ENCODE measurements at regions not wholly inside any gene's neighbourhood (a gene's known extent, or its start where the extent isn't known, plus 50 kb on each side); places are given as distances from the start of the nearest gene placed in this dataset.

DNA sequence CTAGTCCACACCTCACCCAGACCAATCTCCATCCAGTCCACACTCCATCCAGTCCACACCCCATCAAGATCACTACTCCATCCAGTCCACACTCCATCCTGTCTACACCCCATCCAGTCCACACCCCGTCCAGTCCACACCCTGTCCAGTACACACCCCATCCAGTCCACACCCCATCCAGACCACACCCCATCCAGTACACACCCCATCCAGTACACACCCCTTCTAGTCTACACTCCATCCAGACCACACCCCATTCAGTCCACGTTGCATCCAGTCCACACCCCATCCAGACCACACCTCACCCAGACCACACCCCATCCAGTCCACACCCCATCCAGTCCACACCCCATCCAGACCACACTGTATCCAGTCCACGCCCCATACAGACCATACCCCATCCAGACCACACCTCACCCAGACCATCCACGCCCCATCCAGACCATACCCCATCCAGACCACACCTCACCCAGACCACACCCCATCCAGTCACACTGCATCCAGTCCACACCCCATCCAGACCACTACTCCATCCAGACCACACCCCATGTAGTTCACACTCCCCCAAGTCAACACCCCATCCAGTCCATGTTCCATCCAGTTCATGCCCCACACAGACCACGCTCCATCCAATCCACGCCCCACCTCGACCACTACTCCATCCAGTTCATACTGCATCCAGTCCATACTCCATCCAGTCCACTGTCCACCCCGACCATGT, 116.6 kb upstream of the RTL1 start:
- no peak overlapping the region for H3K4me3 ChIP-seq (ENCODE audit: low read depth, low read length)
- TF ChIP-seq, protein P1, sequence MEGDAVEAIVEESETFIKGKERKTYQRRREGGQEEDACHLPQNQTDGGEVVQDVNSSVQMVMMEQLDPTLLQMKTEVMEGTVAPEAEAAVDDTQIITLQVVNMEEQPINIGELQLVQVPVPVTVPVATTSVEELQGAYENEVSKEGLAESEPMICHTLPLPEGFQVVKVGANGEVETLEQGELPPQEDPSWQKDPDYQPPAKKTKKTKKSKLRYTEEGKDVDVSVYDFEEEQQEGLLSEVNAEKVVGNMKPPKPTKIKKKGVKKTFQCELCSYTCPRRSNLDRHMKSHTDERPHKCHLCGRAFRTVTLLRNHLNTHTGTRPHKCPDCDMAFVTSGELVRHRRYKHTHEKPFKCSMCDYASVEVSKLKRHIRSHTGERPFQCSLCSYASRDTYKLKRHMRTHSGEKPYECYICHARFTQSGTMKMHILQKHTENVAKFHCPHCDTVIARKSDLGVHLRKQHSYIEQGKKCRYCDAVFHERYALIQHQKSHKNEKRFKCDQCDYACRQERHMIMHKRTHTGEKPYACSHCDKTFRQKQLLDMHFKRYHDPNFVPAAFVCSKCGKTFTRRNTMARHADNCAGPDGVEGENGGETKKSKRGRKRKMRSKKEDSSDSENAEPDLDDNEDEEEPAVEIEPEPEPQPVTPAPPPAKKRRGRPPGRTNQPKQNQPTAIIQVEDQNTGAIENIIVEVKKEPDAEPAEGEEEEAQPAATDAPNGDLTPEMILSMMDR (IDR thresholded peaks at IDR 0.05; ENCODE audit: insufficient read depth, low read depth, low read length), result no peak
- no peak for DNase-seq (ENCODE audit: low read depth)

DNA sequence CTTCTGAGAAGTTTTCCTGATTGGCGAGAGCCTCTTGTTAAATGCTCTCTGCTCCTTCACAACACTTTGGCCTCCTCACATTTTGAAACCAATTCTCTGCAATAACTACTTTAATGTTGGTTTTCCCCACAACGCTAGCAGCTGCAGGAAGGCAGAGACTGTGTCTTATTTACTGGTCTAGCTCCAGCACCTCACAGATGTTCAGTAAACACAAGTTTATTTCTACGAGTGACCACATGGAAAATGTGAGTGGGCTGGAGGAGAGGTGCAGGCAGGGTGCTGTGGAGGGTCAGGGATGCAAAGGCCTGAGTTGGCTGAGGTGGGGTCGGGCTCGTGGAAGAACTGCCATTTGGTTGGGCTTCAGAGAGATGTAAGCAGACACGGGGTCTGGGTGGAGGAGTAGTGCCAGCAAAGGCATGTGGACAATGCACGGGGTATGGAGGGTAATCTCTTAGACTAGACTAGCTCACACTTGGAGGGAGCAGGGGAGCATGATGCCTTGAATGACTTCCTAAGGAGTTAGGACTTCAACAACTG, 117.4 kb upstream of the RTL1 start:
- no peak for DNase-seq (ENCODE audit: low read depth)
- TF ChIP-seq, protein P1 (IDR thresholded peaks at IDR 0.05; ENCODE audit: insufficient read depth, low read depth, low read length), result no peak

DNA sequence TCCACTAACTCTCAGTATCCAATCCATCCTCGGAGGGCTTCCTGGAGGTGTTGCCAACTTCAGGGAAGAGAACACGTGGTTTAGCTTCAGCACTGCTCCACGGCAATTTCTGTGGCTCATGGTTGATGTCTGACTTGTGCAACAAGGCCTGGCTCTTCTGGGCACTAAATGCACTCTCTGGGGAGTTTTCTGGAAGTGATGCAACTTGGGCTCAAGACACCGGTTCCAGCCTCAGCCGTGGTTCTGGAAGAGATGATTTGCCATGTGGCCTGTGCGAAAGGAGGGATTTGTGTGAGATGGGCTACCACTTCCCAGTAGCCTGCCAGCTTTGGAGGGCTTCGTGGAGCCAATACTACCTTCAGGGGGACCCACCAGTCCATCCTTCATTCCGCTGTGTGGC, 118.6 kb upstream of the RTL1 start:
- no peak overlapping the region for H3K4me3 ChIP-seq (ENCODE audit: low read depth, low read length)
- DNase-seq (ENCODE audit: low read depth), result peak; percentile 20
- TF ChIP-seq, protein P1 (IDR thresholded peaks at IDR 0.05; ENCODE audit: insufficient read depth, low read depth, low read length), result no peak

More for the DNA sequence above, 117.4 kb upstream of the RTL1 start:
- no peak overlapping the region for H3K4me3 ChIP-seq (ENCODE audit: low read depth, low read length)

DNA sequence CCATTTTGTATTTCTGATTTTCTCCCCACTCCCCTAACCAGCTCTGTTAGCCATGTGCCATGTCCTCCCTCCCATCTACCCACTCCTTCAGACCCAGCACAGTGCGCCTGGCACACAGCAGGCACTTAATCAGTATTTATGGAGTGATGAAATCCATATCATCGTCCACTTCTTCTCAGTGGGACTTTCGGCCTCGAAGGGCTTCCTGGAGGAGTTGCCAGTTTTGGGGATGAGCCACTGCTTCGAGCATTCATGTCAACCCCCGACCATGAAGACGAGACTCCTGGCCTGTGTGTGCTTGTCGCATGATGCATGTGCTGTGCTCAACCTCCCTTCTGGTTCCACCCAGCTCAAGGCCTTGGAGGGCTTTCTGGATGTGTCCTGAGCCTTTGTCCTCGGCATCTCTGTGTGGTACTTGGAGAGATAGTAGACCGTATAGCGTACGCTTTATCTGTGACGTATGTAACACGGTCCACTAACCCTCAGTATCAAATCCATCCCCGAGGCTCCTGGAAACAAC, 119.5 kb upstream of the RTL1 start:
- H3K4me3 ChIP-seq (ENCODE audit: low read depth, low read length), result no peak overlapping the region
- DNase-seq (ENCODE audit: low read depth), result no peak
- TF ChIP-seq, protein P1 (IDR thresholded peaks at IDR 0.05; ENCODE audit: insufficient read depth, low read depth, low read length), result no peak

DNA sequence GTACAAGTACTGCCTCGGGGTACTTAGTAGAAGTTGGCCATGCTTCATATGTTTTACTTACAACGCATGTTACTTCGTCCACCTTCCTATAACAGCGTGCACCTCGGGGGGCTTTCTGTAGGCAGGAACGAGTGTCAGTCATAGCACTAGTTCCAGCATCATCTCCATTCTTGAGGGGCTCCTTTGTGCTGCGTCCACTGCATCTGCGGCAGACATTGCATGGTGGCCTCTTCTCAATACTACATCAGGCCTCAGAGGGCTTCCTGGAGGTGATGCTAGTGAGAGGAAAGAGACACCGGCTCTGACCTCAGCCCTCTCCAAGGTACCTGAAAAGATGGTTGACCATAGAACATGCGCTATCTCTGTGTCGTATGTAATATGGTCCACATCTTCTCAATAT, 121.2 kb upstream of the RTL1 start:
- no peak for DNase-seq (ENCODE audit: low read depth)
- TF ChIP-seq, protein P1 (IDR thresholded peaks at IDR 0.05; ENCODE audit: insufficient read depth, low read depth, low read length), result no peak
- H3K4me3 ChIP-seq (ENCODE audit: low read depth, low read length), result no peak overlapping the region

DNA sequence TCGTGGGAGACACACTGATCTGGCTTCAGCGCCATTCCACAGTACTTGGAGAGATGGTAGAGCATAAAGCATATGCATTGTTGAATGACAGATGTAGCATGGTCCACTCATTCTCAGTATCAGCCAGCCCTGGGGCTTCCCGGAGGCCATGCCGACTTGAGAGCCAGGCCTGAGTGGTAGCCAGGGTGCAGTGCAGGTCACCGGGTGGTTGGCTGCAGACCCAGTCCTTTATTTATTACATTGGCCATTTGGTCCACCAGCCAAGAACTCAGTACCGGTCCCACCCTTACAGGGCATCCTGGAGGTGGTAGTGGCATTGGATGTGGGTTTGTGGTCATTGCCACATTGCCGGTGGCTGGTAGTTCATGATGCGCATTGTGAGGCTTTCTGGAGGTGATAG, 121.6 kb upstream of the RTL1 start:
- DNase-seq (ENCODE audit: low read depth), result no peak
- TF ChIP-seq, protein P1 (IDR thresholded peaks at IDR 0.05; ENCODE audit: insufficient read depth, low read depth, low read length), result no peak
- H3K4me3 ChIP-seq (ENCODE audit: low read depth, low read length), result no peak overlapping the region
